ENCODE measurements at regions not wholly inside any gene's neighbourhood (a gene's known extent, or its start where the extent isn't known, plus 50 kb on each side); places are given as distances from the start of the nearest gene placed in this dataset.

GRCh38 chr6:67814262-67814661 lies 820.8 kb upstream of the ADGRB3 start:
- TF ChIP-seq, protein P1, sequence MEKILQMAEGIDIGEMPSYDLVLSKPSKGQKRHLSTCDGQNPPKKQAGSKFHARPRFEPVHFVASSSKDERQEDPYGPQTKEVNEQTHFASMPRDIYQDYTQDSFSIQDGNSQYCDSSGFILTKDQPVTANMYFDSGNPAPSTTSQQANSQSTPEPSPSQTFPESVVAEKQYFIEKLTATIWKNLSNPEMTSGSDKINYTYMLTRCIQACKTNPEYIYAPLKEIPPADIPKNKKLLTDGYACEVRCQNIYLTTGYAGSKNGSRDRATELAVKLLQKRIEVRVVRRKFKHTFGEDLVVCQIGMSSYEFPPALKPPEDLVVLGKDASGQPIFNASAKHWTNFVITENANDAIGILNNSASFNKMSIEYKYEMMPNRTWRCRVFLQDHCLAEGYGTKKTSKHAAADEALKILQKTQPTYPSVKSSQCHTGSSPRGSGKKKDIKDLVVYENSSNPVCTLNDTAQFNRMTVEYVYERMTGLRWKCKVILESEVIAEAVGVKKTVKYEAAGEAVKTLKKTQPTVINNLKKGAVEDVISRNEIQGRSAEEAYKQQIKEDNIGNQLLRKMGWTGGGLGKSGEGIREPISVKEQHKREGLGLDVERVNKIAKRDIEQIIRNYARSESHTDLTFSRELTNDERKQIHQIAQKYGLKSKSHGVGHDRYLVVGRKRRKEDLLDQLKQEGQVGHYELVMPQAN (conservative IDR thresholded peaks at IDR 0.05) = no peak
- TF ChIP-seq RAD21 (IDR thresholded peaks at IDR 0.05; ENCODE audit: insufficient read depth, low read depth, low read length) (no peak), POLR2AphosphoS5 (IDR thresholded peaks at IDR 0.05; ENCODE audit: low read length) (no peak), MLLT1 (IDR thresholded peaks at IDR 0.05) (no peak), CEBPB (IDR thresholded peaks at IDR 0.05; ENCODE audit: borderline replicate concordance in 1 of 2, low read depth in 2 of 2, low read length in 2 of 2) (no peak), SMC3 (IDR thresholded peaks at IDR 0.05; ENCODE audit: borderline replicate concordance, low read length) (no peak)
